HG03439 (cell line): ENCODE measurements at regions not wholly inside any gene's neighbourhood (a gene's known extent, or its start where the extent isn't known, plus 50 kb on each side); places are given as distances from the start of the nearest gene placed in this dataset.
"Not testable (repeated sequence)": the region's sequence is repeated elsewhere in the genome, so short reads cannot be mapped to it uniquely, and the experiment has no call there.

ENCODE experiments used
- ATAC-seq: cut with Tn5 transposase; IDR thresholded peaks from one replicate; pipeline ENCODE4 v1.9.1; 2021; ENCODE audit warnings: mild to moderate bottlenecking, moderate library complexity; ENCODE audit not compliant: unreplicated experiment

DNA sequence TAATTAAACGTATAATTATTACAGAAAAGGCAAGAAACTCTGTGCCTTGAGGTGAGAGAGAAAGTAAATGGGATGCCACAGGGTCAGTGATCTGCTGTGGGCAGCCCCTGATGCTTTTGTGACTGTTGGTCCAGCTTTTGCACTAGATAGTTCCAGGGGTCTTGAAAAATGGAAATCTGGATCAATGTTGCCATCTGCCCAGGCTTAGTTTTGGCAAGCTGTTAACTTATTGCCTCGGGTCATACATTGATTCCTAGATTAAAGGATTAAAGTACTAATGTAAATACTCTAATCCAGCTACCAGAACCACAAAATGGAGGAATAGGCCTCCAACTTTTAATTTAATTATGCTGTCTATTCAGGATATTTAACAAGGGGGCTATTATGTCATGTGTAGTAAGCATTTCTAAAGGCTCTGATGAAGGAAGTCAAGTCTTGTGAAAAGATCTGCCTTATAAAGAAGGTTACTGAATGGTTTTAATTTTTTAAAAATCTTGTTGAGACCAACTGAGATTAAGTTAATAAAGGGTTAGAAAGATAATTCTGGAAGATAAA, 376.0 kb upstream of the HS3ST5 start:
- ATAC-seq, result no peak

DNA sequence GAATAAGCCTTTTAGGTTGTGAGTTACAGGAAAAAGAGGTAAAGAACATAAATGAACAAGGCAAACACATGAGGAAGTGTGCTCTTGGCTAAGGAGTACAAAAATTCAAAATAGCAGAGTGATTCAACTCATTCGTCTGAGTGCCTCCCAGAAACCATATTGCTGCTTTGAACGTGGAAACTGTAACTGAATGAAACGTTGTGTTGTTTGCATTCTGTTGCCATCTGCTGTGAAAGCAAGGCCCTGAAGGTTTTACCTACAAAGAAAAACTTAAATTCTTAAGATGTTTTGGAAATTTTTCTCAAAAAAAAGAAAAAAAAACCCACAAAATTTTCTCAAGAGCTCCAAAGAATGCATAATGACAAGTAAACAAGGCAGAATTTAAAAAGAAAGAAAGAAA, 375.4 kb upstream of the HS3ST5 start:
- no peak for ATAC-seq

DNA sequence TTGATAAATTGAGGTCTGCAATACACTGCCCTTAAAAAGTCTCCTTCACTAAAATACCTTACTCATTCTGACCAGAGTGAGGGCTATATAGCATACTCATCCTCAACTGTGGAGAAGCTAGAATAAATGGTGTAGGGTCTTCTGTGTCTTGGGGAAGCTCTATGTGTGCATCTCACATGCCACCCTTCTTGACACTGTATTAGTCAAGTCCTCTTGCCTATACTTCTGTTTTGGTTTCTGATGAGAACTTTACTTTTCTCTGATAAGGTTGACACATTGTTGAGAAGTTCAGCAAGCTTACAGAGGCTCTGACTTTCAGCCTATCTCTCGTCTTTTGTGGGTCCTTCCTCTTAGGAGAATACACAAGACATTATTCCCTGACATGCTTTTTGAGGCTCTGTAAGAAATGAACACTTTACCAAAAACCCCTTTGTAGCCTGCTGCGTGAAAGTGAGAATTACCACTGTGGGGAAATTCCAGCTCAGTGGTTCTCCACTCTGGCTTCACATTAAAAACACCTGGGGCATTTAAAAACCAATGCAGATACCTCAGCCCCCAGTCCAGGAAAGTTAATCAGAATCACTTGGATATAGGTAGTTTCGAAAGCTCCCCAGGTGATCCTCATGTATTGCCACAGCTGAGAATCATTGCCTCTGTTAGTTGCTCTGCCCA, 372.1 kb upstream of the HS3ST5 start:
- peak; percentile 42 for ATAC-seq

GRCh38 chr6:114713690-114714089, 370.9 kb upstream of the HS3ST5 start:
- ATAC-seq, result no peak

DNA sequence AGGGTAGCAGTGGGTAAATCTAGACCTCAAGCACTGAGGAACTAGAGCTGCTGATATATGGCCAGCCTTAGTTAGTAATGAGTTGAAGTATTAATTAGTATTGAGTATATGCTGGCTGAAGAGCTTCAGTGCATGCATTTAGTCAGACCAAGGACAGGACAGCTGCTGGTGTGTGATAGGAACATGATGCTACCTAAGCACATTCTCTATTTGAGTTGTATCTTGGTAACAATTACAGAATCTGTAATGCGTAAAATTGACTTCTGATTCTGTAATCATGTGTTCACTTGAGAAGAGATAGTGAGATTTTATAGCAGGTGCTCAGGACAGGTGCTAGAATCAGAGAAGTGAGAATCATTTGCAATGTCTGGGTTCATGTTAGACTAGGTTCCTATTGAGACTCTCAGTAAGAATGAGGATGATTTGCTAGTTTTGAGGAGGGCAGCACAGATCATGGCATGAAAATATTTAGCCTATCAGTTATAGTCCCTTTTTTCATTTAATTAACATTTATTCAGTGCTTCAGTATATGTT, 369.4 kb upstream of the HS3ST5 start:
- no peak for ATAC-seq

DNA sequence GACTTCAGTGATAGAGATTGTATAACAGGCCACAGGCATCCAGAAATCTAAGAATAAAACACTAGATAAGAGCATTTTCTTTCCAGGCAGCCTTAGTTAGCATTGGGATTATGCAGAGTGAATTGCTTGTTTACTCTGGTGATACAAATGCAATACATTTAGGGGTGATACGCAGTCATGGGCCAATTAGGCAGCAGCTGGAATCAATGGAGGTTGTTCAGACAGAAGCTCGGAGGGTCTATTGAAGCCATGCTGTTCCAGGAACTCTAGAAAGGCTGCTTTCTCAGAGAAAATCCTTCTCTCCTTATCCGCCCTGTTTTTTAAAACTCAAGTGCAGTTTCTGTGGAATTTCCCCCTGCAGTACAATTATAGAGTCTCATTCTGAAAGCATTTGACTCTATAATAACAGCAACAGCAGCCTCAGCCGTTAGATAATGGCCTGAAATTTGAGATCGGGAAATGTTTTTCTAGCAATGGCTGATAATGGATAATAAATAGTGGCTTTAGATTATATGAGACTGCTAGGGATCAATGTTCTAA, 364.3 kb upstream of the HS3ST5 start:
- no peak for ATAC-seq

- no peak for ATAC-seq
Observed at GRCh38 chr6:114690625-114691024, 347.8 kb upstream of the HS3ST5 start.

DNA sequence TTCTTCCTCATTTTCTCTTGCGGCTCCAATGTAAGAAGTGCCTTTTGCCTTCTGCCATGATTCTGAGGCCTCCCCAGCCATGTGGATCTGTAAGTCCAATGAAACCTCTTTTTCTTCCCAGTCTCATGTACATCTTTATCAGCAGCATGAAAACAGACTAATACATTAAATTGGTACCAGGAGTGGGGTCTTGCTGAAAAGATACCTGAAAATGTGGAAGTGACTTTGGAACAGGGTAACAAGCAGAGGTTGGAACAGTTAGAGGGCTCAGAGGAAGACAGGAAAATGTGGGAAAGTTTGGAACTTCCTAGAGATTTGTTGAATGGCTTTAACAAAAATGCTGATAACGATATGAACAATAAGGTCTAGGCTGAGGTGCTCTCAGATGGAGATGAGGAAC, 316.7 kb upstream of the HS3ST5 start:
- no peak for ATAC-seq

DNA sequence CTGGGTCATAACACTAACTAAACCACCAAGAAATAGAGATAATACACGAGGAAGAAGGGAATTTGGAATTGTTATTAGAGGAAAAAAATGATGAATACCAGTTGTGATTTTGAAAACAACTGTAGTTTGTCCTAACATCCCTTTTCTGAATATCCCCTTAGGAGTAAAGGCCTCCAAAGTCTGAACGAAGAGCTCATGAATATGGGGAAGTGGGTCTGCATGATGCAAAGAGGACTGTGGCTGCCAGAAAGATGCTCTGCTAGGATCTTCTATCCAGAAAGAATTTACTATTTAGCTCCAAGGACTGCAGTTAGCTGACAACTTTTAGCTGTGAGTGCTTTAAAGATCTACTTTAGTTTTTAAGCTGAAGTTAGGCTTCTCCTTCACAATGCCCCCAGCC, 308.8 kb upstream of the HS3ST5 start:
- ATAC-seq, result no peak

DNA sequence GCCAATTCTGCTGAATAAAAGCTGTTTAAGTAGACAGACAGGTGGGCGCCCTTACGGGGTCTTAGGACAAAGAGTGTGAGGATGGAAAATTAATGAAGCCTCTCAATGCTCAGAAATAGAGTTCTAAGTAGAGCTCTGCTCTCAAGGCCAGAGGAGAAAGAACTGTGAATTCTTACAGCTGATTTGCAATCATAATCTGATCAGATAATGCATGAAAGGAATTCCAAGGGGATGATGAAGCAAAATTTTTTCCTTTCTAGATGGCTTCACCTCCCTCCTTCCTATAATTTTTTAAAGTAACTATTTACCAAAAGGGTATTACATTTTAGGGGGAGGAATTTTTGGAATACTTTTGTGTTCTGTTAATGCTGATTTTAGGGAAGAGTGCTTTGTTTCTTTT, 308.1 kb upstream of the HS3ST5 start:
- ATAC-seq, result no peak

- ATAC-seq, result no peak
Observed at GRCh38 chr6:114649298-114649697, 306.5 kb upstream of the HS3ST5 start.

- no peak for ATAC-seq
Observed at GRCh38 chr6:114648847-114649246, 306.0 kb upstream of the HS3ST5 start.

GRCh38 chr6:114638341-114638740, 295.5 kb upstream of the HS3ST5 start:
- no peak for ATAC-seq

DNA sequence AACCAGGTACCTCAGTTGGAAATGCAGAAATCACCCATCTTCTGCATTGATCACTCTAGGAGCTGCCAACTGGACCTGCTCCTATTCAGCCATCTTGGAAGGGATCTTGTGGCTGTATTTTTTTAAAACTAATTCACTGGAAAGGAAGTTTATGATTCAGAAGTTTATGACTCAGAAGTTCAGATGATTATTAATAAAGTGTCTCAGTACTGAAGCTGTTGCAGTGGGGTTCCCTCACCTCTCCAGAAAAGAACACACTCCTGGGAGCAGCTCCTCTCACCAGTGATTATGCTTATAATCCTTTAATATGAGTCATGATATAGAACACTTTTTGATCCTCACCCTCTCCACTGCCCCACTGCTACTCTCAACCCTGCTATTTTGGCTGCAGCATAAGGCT, 291.2 kb upstream of the HS3ST5 start:
- no peak for ATAC-seq

DNA sequence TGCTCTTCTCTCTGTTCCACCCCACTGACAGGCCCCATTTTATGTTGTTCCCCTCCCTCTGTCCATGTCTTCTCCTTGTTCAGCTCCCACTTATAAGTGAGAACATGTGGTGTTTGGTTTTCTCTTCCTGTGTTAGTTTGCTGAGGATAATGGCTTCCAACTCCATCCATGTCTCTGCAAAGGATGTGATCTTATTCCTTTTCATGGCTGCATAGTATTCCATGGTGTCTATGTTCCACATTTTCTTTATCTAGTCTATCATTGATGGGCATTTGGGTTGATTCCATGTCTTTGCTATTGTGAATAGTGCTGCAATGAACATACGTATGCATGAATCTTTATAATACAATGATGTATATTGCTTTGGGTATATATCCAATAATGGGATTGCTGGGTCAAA, 283.4 kb upstream of the HS3ST5 start:
- not testable (repeated sequence) for ATAC-seq

GRCh38 chr6:114619621-114620200, 276.9 kb upstream of the HS3ST5 start:
- ATAC-seq, result no peak

GRCh38 chr6:114611696-114612095, 268.9 kb upstream of the HS3ST5 start:
- no peak for ATAC-seq

DNA sequence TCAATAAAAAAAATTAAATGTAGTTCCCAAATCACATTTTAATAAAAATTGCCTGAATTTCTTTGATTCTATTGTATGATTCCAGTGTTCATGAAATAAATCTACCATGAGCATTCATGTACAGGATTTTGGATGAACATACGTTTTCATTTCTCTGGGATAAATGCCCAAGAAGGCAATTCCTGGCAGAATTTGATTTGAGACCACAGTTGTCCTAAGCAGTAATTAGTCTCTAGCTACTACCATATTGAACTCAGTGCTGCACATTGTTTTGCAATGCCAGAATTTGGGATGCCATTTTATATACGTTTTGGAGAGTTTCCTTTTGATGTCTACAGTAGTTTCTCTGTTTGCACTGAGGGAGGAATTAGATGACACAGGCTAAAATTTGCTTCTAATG, 265.3 kb upstream of the HS3ST5 start:
- ATAC-seq, result no peak

GRCh38 chr6:114605656-114606055, 262.8 kb upstream of the HS3ST5 start:
- ATAC-seq, result no peak

DNA sequence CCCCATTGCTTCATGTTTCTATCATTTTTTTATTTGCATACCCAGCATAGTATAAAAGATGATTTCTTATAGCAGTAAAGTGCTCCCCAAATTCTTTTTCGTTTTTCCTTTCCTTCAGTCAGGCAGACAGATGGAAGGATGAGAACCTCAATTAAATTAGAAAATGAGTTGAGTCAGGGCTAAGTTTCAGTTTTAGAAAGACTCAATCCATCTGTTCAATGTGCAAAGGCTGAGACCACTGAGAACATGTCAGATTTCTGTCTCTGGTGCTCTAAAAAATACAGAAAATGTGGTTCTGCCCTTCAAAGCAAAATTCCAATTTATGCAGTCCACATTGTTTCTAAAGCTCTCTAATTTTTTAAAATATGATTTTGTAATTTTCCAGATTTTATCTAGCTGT, 257.6 kb upstream of the HS3ST5 start:
- no peak for ATAC-seq

GRCh38 chr6:114595591-114595990, 252.8 kb upstream of the HS3ST5 start:
- no peak for ATAC-seq

GRCh38 chr6:114595186-114595585, 252.4 kb upstream of the HS3ST5 start:
- ATAC-seq, result no peak
